Stimulated activated CD4-positive, alpha-beta T cell treated with anti-CD3 and anti-CD28 coated beads, Interleukin-15, amount 100 ng/mL, for 1 hour (primary cell): ENCODE measurements at regions not wholly inside any gene's neighbourhood (a gene's known extent, or its start where the extent isn't known, plus 50 kb on each side); places are given as distances from the start of the nearest gene placed in this dataset.

Experiments
- DNase-seq, 2 donors: peaks; one replicate each; pipeline ENCODE4 v3.0.0-alpha.2; 2020; ENCODE audit warnings: low read depth in 1 of 2, low spot score in 1 of 2

GRCh38 chr2:122610948-122611609, 855.6 kb downstream of the TSN start:
- no peak for DNase-seq

GRCh38 chr2:122622934-122623333, 867.5 kb downstream of the TSN start:
- DNase-seq: no peak

- no peak for DNase-seq
These were observed 871.9 kb downstream of the TSN start for GRCh38 chr2:122627388-122627787.

- DNase-seq: no peak
These were observed 878.8 kb downstream of the TSN start for GRCh38 chr2:122634256-122634655.

GRCh38 chr2:122634920-122635319, 879.5 kb downstream of the TSN start:
- no peak for DNase-seq

- DNase-seq: no peak
These were observed 880.2 kb downstream of the TSN start for GRCh38 chr2:122635686-122636085.

GRCh38 chr2:122636097-122636496, 880.6 kb downstream of the TSN start:
- DNase-seq: no peak

GRCh38 chr2:122639176-122639575, 883.7 kb downstream of the TSN start:
- DNase-seq: no peak

- DNase-seq: no peak
These were observed 884.3 kb downstream of the TSN start for GRCh38 chr2:122639711-122640110.

GRCh38 chr2:122643725-122644329, 888.4 kb downstream of the TSN start:
- no peak for DNase-seq

- no peak for DNase-seq
These were observed 895.8 kb downstream of the TSN start for GRCh38 chr2:122651236-122651635.

- DNase-seq: no peak
These were observed 896.3 kb downstream of the TSN start for GRCh38 chr2:122651780-122652179.

GRCh38 chr2:122652670-122653069, 897.2 kb downstream of the TSN start:
- DNase-seq: no peak

- no peak for DNase-seq
These were observed 901.0 kb downstream of the TSN start for GRCh38 chr2:122656403-122656802.

GRCh38 chr2:122660786-122661634, 905.6 kb downstream of the TSN start:
- no peak for DNase-seq

GRCh38 chr2:122663620-122664019, 908.2 kb downstream of the TSN start:
- no peak for DNase-seq

GRCh38 chr2:122669627-122670026, 914.2 kb downstream of the TSN start:
- DNase-seq: no peak

GRCh38 chr2:122670897-122671296, 915.4 kb downstream of the TSN start:
- DNase-seq: no peak

- DNase-seq: no peak
These were observed 925.2 kb downstream of the TSN start for GRCh38 chr2:122680662-122681061.

- DNase-seq: no peak
These were observed 926.2 kb downstream of the TSN start for GRCh38 chr2:122681626-122682025.

GRCh38 chr2:122682356-122682755, 926.9 kb downstream of the TSN start:
- DNase-seq: no peak

- no peak for DNase-seq
These were observed 927.6 kb downstream of the TSN start for GRCh38 chr2:122683018-122683417.
